Panc1 (cell line): ENCODE measurements at regions not wholly inside any gene's neighbourhood (a gene's known extent, or its start where the extent isn't known, plus 50 kb on each side); places are given as distances from the start of the nearest gene placed in this dataset.

Experiments used
- ATAC-seq: fragments of 200-7000 bp; cut with Tn5 transposase; 2 replicates; pipeline ENCODE4 v1.9.1; 2020; ENCODE audit warnings: mild to moderate bottlenecking, moderate library complexity
- BruUV-seq: library from RNA; stranded (reverse); fragments of 400-500 nt; replicated peaks from 2 replicates; lab custom pipeline; 2021; lab: Mats Ljungman, UMichigan
- CTCF ChIA-PET: fragments of 300-600 bp; sonication (Branson Sonifier 250); formaldehyde crosslinking; loops from one replicate; lab custom pipeline; 2022; ENCODE audit warnings: antibody characterized with exemption; lab: Charles Lee
- POLR2A ChIA-PET: fragments of 300-600 bp; sonication (Branson Sonifier 250); formaldehyde crosslinking; loops from one replicate; lab custom pipeline; 2022; ENCODE audit warnings: antibody characterized with exemption; lab: Charles Lee
- DNase-seq: peaks from one replicate; pipeline ENCODE4 v3.0.0-alpha.2; 2010; ENCODE audit warnings: low read depth, low spot score
- H3K27ac ChIP-seq: 2 replicates; pipeline ENCODE4 v1.5.1; 2011; ENCODE audit warnings: mild to moderate bottlenecking, low read length, inconsistent platforms
- H3K27me3 ChIP-seq: fragments of 200-500 bp; sonication (Bioruptor generic); 2 replicates; pipeline ENCODE4 v1.6.0; 2014; ENCODE audit warnings: low read length, inconsistent platforms; ENCODE audit not compliant: control insufficient read depth, insufficient read depth
- H3K36me3 ChIP-seq: fragments of 200-500 bp; sonication (Bioruptor generic); 2 replicates; pipeline ENCODE4 v1.5.1; 2014; ENCODE audit warnings: inconsistent platforms, mild to moderate bottlenecking, low read length, moderate library complexity; ENCODE audit not compliant: control insufficient read depth, insufficient read depth
- H3K4me1 ChIP-seq: 2 replicates; pipeline ENCODE4 v1.5.1; 2011; ENCODE audit warnings: inconsistent platforms, mild to moderate bottlenecking, low read length, moderate library complexity; ENCODE audit not compliant: control insufficient read depth, insufficient read depth
- H3K4me3 ChIP-seq, 2 experiments: 2 replicates each; pipeline ENCODE4 v1.5.1; 2011 to 2012; ENCODE audit warnings: low read depth in 2 of 2, low read length in 2 of 2, mild to moderate bottlenecking in 2 of 2, inconsistent platforms in 1 of 2, moderate library complexity in 1 of 2
- H3K9me3 ChIP-seq: fragments of 200-500 bp; sonication (Bioruptor generic); 2 replicates; pipeline ENCODE4 v1.5.1; 2014; ENCODE audit warnings: low read depth, mild to moderate bottlenecking, inconsistent platforms, low read length, moderate library complexity; ENCODE audit not compliant: control insufficient read depth, insufficient read depth
- POLR2AphosphoS5 ChIP-seq: IDR thresholded peaks from 2 replicates; pipeline ENCODE4 v1.6.1; 2012; ENCODE audit warnings: mild to moderate bottlenecking, low read depth, low read length, moderate library complexity
- REST ChIP-seq, 2 experiments: IDR thresholded peaks; 2 replicates each; pipeline ENCODE4 v1.6.1; 2011 to 2012; ENCODE audit warnings: low read depth in 2 of 2, control low read depth in 1 of 2, low read length in 1 of 2, mild to moderate bottlenecking in 1 of 2, moderate library complexity in 1 of 2; ENCODE audit not compliant: insufficient read depth in 1 of 2
- SIN3A ChIP-seq: IDR thresholded peaks from 2 replicates; pipeline ENCODE4 v1.6.1; 2012; ENCODE audit warnings: low read depth, mild to moderate bottlenecking, low read length, moderate library complexity, borderline replicate concordance; ENCODE audit not compliant: insufficient read depth
- TCF7L2 ChIP-seq: IDR thresholded peaks from 2 replicates; pipeline ENCODE4 v1.6.1; 2011; ENCODE audit warnings: mild to moderate bottlenecking, low read depth, low read length, inconsistent platforms
- in situ Hi-C: cut with HindIII; loops from 2 replicates; pipeline ENCODE4 v1.10.0; 2016; ENCODE audit warnings: low sequenced_read_pairs, low pct_unique_long_range_greater_than_20kb
- intact Hi-C: fragments of 100-400 bp; cut with micrococcal nuclease; formaldehyde crosslinking; loops from one replicate; pipeline ENCODE4 v1.10.0; 2022; ENCODE audit not compliant: unreplicated experiment
- TF ChIP-seq, protein P1 (sequence below): fragments of 450-650 bp; IDR thresholded peaks from 2 replicates; pipeline ENCODE4 v1.5.1; 2017; ENCODE audit warnings: mild to moderate bottlenecking

GRCh38 chr14:104462651-104463630 is 116.6 kb upstream of the C14orf180 start:
- no peak overlapping the region for H3K27ac ChIP-seq
- no peak for DNase-seq
- ChIA-PET POLR2A (no interaction called here), CTCF (no interaction called here)
- peaks cover 3% of the 10 kb centered on the region for H3K27me3 ChIP-seq
- in situ Hi-C loops = no loop called here
- intact Hi-C loops = no loop called here
- no peaks in the 10 kb centered on the region for H3K4me1 ChIP-seq
- no peak for TF ChIP-seq POLR2AphosphoS5
- TF ChIP-seq TCF7L2 = no peak
- TF ChIP-seq, protein P1, sequence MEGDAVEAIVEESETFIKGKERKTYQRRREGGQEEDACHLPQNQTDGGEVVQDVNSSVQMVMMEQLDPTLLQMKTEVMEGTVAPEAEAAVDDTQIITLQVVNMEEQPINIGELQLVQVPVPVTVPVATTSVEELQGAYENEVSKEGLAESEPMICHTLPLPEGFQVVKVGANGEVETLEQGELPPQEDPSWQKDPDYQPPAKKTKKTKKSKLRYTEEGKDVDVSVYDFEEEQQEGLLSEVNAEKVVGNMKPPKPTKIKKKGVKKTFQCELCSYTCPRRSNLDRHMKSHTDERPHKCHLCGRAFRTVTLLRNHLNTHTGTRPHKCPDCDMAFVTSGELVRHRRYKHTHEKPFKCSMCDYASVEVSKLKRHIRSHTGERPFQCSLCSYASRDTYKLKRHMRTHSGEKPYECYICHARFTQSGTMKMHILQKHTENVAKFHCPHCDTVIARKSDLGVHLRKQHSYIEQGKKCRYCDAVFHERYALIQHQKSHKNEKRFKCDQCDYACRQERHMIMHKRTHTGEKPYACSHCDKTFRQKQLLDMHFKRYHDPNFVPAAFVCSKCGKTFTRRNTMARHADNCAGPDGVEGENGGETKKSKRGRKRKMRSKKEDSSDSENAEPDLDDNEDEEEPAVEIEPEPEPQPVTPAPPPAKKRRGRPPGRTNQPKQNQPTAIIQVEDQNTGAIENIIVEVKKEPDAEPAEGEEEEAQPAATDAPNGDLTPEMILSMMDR = no peak
- TF ChIP-seq SIN3A = no peak
- no peak for TF ChIP-seq REST (IDR thresholded peaks at IDR 0.05; ENCODE audit: insufficient read depth in 1 of 2, low read depth in 2 of 2, low read length in 1 of 2)
- H3K9me3 ChIP-seq = no peaks in the 10 kb centered on the region
- H3K4me3 ChIP-seq = no peak overlapping the region
- H3K36me3 ChIP-seq = no peaks in the 10 kb centered on the region
- no TSS peak for BruUV-seq
- ATAC-seq = peak; percentile 57; the same call in 1 of the 2 replicates

DNA sequence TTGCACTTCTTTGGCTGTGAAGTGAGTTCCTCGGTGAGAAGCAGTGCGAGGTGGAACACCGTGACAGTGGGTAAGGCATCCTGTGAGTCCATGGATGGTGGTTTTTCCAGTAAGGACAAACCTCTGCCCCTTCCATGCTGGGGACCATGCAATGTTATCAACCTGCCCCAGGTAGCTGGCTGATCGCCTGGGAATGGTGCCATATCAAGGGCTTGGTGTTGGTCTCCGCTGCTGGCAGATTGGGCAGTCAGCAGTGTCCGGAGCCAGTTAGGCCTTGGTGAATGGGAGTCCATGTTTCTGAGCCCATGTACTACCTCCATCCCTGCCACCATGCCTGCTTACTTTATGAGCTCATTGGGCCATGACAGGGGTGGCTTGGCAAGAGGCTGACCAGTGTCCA is 114.7 kb upstream of the C14orf180 start:
- Histone ChIP-seq H3K36me3 (no peaks in the 10 kb centered on the region), H3K4me3 (no peak overlapping the region), H3K4me1 (no peaks in the 10 kb centered on the region), H3K27ac (no peak overlapping the region), H3K9me3 (no peaks in the 10 kb centered on the region), H3K27me3 (peaks cover 3% of the 10 kb centered on the region)
- POLR2A ChIA-PET = no interaction called here
- BruUV-seq = no TSS peak
- ATAC-seq = no peak
- CTCF ChIA-PET = no interaction called here
- no peak for DNase-seq
- intact Hi-C loops = no loop called here
- in situ Hi-C loops = no loop called here
- no peak for TF ChIP-seq REST (IDR thresholded peaks at IDR 0.05; ENCODE audit: insufficient read depth in 1 of 2, low read depth in 2 of 2, low read length in 1 of 2)
- TF ChIP-seq POLR2AphosphoS5 = no peak
- TF ChIP-seq SIN3A = no peak
- TF ChIP-seq, protein P1 = no peak
- TF ChIP-seq TCF7L2 = no peak
